Fibroblast of upper back skin (primary cell): ENCODE measurements at regions not wholly inside any gene's neighbourhood (a gene's known extent, or its start where the extent isn't known, plus 50 kb on each side); places are given as distances from the start of the nearest gene placed in this dataset.
"Not testable (repeated sequence)": the region's sequence is repeated elsewhere in the genome, so short reads cannot be mapped to it uniquely, and the experiment has no call there.

Experiments
- DNase-seq: peaks from one replicate; pipeline ENCODE4 v3.0.0-alpha.2; 2013

GRCh38 chr4:87716371-87717265 is 66.5 kb downstream of the DMP1 start:
- peak; percentile 33 for DNase-seq

GRCh38 chr4:87717276-87718031 is 67.4 kb downstream of the DMP1 start:
- DNase-seq = peak; percentile 3

DNA sequence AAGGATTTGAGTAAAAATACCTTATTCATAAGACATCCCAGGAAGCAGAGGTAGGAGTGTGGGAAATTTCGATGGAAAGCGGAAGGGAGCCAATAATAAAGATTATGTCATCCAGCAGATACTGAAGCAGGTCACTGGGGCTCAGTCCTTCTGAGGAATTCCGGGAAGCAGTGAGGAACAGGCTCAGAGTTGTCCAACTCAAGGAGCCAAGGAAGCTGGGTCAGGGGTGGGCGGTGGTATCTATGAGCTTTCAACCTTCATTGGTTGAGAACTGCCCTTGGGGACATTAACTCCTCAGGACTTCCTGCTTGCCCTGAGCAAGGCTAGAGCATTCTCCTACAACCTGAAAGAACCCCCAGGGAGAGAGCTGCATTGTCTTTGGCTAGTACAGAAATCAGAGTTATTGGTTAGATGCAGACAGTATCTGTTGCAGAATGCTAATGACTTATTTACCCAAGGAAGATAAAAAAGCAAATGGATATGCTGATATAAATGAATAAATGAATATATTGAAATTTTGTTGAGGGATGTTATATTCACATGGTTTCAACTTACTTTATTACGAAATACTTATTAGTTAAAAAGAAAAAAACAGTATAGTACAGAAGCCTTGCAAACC is 68.2 kb downstream of the DMP1 start:
- DNase-seq = no peak

- no peak for DNase-seq
These were observed 70.1 kb downstream of the DMP1 start for GRCh38 chr4:87720094-87720691.

DNA sequence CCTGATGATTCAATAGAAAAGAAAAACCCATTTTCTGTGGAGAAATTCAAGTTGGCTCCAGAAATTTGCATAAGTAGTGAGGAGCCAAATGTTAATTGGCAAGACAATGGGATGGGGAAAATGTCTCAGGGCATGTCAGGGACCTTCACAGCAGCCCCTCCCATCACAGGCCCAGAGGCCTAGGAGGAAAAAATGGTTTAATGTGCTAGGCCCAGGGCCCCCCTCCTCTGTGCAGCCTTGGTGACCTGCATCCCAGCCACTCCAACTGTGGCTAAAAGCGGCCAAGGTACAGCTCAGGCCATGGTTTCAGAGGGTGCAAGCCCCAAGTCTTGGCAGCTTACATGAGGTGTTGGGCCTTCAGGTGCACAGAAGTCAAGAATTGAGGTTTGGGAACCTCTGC is 74.1 kb upstream of the IBSP start:
- DNase-seq = not testable (repeated sequence)

DNA sequence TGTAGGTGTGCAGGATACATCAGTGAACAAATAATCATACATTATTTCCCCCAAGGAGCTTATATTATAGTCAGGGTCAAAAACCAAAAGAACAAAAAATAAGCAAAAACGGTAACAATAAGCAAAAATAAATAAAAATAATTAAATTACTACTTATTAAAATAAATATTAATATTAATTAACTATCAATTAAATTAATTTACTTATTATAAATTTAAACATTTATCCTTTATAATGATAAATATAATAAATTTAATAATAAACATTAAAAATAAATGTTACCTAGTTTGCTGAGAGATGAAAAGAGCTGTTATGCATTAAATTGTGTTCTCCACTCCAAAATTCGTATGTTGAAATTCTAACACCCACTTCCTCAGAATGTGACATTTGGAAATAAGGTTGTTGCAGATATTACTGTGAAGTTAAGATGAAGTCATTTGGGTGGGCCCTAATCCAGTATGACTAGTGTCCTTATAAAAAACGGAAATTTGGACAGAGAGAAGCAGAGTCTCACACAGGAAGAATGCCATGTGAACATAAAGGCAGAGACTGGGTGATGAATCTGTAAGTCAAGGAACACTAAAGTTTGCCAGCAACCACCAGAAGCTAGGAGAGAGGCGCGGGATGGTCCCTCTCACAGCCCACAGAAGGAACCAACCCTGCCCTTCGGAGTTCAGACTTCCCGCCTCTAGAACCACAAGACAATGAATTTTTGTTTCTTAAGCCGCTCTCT is 67.2 kb upstream of the IBSP start:
- DNase-seq = peak; percentile 5

- no peak for DNase-seq
These were observed 65.3 kb upstream of the IBSP start for GRCh38 chr4:87734084-87734483.

GRCh38 chr4:87734936-87735335 is 64.4 kb upstream of the IBSP start:
- no peak for DNase-seq

- DNase-seq = no peak
These were observed 60.9 kb upstream of the IBSP start for GRCh38 chr4:87738483-87738882.

DNA sequence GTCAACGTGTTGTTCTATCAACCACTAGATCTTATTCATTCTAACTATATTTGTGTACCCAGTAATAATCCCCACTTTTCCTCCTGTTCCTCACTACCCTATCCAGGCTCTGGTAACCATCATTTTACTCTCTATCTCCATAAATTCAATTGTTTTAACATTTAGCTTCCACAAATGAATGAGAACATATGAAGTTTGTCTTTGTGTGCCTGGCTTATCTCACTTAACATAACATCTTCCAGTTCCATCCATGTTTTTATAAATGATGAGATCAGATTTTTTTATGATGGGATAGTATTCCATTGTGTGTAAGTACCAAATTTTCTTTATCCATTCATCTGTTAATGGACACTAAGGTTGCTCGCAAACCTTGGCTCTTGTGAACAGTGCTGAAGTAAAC is 59.9 kb upstream of the IBSP start:
- DNase-seq = no peak

DNA sequence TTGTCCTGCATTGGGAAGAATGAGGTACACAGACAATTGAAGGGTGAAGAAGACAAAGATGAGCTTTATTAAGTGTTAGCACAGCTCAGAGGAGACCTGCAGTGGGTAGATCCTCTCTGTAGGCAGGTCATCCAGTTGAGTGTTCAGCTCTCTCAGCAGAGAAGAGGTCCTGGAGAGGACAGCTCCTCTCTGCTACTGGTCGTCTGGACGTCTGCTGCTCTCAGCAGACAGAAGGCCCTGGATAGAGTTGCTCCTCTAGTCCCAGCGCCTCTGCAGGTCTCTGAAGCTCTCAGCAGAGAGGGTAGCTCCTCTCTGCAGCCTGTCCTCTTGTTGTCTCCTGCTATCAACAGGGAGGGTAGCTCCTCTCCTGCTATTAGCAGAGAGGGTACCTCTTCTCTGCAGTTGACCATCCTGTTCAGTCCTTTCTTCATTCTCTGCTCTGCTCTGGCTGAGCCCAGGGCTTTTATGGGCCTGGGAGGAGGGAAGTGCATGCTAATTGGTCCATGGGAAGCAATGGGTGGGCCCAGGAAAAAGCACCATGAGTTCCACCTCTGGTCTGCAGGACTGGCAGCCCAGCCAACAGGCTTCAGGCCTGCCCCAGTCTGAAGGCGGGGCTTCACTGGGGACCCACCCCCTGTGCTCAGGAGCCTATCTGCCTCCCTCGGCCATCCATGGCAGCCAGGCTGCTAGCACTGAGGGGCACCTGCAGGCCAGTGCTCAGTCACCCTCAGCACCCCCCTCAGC is 54.1 kb upstream of the IBSP start:
- DNase-seq = no peak

DNA sequence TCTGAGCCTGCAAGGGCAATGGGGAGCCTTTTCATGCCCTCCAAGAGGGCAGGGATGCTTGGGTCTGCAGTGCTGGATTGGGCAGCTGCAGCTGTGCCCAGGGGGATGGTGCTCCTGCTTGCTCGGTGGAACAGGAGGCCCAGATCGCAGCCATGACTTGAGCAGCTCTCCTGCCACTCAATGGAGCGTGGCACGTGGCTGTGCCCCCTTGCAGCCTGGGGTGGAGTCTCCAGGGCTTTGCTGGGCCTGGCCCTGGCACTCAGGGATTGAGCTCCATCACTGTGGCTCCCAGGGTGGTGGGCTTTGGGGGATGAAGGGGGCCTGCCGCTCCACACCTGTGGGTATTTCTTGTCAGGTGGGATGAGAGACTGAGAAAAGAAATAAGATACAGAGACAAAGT is 53.4 kb upstream of the IBSP start:
- DNase-seq = no peak
